Epithelial cell of esophagus (primary cell): ENCODE measurements at regions not wholly inside any gene's neighbourhood (a gene's known extent, or its start where the extent isn't known, plus 50 kb on each side); places are given as distances from the start of the nearest gene placed in this dataset.

ENCODE experiments used
- DNase-seq: peaks from one replicate; pipeline ENCODE4 v3.0.0; 2010; ENCODE audit warnings: low read depth
- H3K4me3 ChIP-seq: 2 replicates; pipeline ENCODE4 v1.5.1; 2011; ENCODE audit warnings: mild to moderate bottlenecking, low read length, control low read depth
- TF ChIP-seq, protein P1 (sequence below): IDR thresholded peaks from 2 replicates; pipeline ENCODE4 v1.5.1; 2011; ENCODE audit warnings: low read depth, mild to moderate bottlenecking, low read length, control low read depth, inconsistent platforms; ENCODE audit not compliant: insufficient read depth; ENCODE audit errors: missing control alignments

DNA sequence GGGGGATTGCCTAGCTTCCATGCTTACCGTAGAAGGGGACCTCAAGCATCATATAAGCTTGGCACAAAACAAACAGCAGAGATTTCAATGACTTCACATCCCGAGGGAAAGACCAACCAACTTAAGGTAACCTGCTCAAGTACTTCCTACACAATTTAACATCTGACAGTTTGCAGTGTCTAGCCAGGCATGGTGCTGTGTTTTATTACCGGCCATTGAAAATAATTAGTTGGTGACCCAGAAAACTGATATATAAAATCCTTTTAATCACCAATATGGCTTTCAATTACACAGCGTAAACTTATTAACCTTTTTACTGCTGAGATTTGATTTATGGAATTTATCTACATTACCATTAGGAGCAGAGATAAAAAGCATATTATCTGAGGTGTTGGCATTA, 268.3 kb downstream of the ARRDC4 start:
- no peak for DNase-seq
- TF ChIP-seq, protein P1, sequence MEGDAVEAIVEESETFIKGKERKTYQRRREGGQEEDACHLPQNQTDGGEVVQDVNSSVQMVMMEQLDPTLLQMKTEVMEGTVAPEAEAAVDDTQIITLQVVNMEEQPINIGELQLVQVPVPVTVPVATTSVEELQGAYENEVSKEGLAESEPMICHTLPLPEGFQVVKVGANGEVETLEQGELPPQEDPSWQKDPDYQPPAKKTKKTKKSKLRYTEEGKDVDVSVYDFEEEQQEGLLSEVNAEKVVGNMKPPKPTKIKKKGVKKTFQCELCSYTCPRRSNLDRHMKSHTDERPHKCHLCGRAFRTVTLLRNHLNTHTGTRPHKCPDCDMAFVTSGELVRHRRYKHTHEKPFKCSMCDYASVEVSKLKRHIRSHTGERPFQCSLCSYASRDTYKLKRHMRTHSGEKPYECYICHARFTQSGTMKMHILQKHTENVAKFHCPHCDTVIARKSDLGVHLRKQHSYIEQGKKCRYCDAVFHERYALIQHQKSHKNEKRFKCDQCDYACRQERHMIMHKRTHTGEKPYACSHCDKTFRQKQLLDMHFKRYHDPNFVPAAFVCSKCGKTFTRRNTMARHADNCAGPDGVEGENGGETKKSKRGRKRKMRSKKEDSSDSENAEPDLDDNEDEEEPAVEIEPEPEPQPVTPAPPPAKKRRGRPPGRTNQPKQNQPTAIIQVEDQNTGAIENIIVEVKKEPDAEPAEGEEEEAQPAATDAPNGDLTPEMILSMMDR, result no peak
- no peak overlapping the region for H3K4me3 ChIP-seq

DNA sequence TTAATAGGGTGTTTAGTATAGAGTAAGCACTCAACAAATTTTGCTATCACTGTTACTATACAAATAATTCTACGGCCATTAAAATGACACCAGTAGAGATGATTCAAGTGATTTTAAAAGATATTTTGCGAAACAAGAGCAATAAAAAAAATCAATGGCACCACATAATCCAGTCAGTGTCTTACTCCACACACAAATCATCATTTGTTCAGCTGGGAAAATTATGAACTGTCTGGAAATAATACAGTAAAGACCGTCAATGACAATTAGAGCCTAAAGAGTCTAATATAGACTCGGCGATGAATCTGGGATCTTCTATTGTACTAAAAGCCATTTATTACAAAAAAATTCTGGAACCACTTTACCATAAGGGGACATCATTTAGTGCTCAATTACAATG, 270.5 kb downstream of the ARRDC4 start:
- DNase-seq, result no peak
- TF ChIP-seq, protein P1, result no peak
- H3K4me3 ChIP-seq, result no peak overlapping the region

DNA sequence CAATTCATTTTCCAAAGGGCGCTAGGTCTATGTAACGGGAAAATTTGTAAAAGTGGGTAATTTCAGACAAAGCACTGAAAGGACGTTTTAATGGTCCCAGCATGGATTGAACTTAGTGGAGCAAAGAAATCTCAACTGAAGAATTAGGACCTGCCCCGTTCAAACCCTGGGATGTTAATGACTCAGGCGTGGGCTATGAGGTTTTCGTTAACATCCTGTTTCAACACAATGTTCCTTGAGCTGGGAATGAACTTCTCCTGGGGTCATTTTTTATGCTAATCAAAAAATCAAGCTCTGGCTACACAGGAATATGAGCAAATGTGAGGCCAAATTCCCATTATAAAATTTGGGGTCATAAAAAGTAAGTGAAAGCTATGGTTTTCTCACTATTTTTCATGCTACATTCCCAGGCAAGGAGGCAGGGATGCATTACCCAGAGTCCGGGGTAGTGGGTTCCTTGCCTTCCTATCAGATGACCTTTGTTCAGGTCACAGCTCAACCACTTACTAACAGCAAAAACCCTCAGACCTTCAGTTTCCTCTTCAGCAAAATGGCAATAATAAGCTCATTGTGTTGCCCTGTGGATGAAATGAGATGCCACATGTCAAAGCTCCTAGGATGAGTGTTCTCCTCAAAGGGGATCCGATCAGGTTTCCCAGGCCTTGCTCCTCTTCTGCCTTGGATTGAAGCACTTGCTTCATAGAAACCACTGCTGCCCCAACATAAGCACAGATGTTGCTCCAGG, 271.4 kb downstream of the ARRDC4 start:
- peak; percentile 77 for DNase-seq
- TF ChIP-seq, protein P1, result no peak
- H3K4me3 ChIP-seq, result no peak overlapping the region

DNA sequence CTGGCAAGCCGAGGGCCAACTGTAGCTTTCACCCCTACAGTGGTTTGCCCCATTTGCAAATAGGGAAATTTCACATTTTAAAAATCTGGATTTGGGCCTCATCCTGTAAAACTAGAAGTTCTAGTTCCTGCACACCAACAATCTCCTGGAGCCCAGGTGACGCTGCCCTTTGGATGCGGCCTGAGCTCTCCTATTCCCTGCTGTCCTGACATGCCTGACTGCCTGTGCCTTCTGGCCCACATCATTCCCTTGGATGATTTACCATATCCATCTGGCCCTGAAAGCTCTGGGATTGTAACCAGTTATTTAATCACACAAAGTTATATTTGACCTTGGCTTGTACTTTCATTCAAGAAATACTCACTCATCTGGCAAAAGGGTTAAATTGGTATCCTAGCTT, 272.3 kb downstream of the ARRDC4 start:
- TF ChIP-seq, protein P1, result no peak
- no peak overlapping the region for H3K4me3 ChIP-seq
- peak; percentile 57 for DNase-seq

DNA sequence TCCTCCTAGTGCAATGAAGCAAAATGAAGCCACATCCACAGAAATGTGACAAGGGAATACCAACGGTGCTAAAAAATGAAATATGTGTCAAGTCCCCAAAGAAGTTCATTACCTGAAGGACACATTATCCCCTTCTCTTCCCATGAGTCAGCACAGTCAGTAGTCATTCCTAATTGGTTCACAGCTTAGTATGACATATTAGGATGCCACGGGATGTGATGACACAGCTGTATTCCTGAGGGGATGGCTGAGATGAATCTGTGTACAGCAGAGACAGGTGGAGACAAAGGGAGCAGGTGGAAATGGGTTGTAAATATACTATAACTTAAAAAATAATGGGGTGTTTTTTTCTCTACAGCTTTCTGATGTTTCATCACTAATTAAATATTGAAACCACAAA, 273.4 kb downstream of the ARRDC4 start:
- TF ChIP-seq, protein P1, result no peak
- DNase-seq, result peak; percentile 28

DNA sequence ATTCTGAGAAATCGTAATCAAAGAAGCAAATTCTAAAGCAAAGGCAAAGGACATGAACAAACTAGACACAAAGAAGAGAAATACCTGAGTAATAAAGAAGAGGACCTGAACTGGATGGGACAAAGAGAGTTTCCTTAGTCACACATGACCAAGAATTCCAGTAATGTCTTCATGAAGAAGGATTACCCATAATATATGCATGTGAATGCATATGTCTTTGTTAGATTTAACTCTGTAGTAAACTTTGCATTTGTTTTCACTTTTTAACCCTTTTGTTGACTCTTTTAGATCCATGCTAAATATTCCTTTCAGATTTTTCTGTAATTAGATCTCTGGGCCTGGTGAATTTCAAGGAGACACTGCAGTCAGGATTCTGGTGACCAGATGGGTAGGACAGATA, 279.8 kb downstream of the ARRDC4 start:
- DNase-seq, result no peak
- no peak overlapping the region for H3K4me3 ChIP-seq
- TF ChIP-seq, protein P1, result no peak

More for the DNA sequence above, 273.4 kb downstream of the ARRDC4 start:
- H3K4me3 ChIP-seq, result no peak overlapping the region

DNA sequence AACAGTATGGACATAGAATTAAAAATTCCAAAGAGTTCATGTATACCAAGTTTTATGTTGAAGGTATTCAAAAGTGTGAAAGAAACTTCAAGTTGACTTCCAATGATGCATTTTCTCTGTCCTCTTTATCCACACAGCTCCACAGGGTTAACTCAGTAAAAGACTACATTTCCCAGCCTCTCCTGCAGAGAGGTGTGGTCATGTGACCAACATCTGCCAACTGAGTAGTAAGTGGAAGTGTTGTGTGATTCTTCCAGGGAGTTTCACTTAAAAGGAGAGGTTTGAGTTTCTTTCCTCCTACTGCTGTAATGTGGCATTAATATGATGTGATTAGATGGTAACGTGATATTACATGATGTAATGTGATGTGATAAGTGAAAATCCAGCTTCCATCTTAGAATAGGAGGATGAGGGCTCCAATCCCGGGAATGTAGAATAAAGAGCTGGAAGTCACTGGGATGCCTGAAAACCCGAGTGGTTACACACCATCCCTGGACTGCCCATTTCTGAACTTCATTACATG, 280.6 kb downstream of the ARRDC4 start:
- DNase-seq, result no peak
- H3K4me3 ChIP-seq, result no peak overlapping the region
- TF ChIP-seq, protein P1, result no peak
